Fibroblast of mammary gland (primary cell): ENCODE measurements at regions not wholly inside any gene's neighbourhood (a gene's known extent, or its start where the extent isn't known, plus 50 kb on each side); places are given as distances from the start of the nearest gene placed in this dataset.
"Not testable (repeated sequence)": the region's sequence is repeated elsewhere in the genome, so short reads cannot be mapped to it uniquely, and the experiment has no call there.

Experiments
- DNase-seq: peaks from one replicate; pipeline ENCODE4 v3.0.0-alpha.2; 2010; ENCODE audit warnings: low read depth
- H3K4me3 ChIP-seq: 2 replicates; pipeline ENCODE4 v1.5.1; 2011; ENCODE audit warnings: low read depth, mild to moderate bottlenecking, low read length, moderate library complexity; ENCODE audit not compliant: control insufficient read depth
- TF ChIP-seq, protein P1 (sequence below): conservative IDR thresholded peaks from 2 replicates; pipeline ENCODE4 v1.5.1; 2011; ENCODE audit warnings: low read depth, low read length, inconsistent platforms; ENCODE audit not compliant: control insufficient read depth, insufficient read depth

DNA sequence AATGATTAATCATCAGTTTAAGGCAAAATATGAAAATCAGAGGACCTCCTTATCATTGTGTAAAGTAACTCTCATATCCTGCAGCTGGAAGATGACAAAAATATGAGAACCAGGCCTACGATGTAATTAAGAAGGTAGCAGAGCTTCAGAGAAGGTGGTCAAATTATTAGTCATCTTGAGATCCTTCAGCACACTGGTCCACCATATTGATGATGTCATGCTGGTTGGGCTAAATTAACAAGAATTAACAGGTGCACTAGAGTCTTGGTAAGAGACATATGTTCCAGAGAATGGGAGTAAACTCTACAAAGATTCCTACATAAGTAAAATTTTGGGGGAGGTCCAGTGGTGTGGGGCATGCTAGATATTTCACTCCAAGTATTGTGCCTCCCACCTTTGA is 112.8 kb downstream of the OTOR start:
- no peak overlapping the region for H3K4me3 ChIP-seq
- no peak for DNase-seq
- TF ChIP-seq, protein P1, sequence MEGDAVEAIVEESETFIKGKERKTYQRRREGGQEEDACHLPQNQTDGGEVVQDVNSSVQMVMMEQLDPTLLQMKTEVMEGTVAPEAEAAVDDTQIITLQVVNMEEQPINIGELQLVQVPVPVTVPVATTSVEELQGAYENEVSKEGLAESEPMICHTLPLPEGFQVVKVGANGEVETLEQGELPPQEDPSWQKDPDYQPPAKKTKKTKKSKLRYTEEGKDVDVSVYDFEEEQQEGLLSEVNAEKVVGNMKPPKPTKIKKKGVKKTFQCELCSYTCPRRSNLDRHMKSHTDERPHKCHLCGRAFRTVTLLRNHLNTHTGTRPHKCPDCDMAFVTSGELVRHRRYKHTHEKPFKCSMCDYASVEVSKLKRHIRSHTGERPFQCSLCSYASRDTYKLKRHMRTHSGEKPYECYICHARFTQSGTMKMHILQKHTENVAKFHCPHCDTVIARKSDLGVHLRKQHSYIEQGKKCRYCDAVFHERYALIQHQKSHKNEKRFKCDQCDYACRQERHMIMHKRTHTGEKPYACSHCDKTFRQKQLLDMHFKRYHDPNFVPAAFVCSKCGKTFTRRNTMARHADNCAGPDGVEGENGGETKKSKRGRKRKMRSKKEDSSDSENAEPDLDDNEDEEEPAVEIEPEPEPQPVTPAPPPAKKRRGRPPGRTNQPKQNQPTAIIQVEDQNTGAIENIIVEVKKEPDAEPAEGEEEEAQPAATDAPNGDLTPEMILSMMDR: no peak

GRCh38 chr20:16861708-16862107 is 113.5 kb downstream of the OTOR start:
- TF ChIP-seq, protein P1: no peak
- no peak overlapping the region for H3K4me3 ChIP-seq
- no peak for DNase-seq

GRCh38 chr20:16863303-16863702 is 115.1 kb downstream of the OTOR start:
- TF ChIP-seq, protein P1: no peak
- H3K4me3 ChIP-seq: no peak overlapping the region
- no peak for DNase-seq

DNA sequence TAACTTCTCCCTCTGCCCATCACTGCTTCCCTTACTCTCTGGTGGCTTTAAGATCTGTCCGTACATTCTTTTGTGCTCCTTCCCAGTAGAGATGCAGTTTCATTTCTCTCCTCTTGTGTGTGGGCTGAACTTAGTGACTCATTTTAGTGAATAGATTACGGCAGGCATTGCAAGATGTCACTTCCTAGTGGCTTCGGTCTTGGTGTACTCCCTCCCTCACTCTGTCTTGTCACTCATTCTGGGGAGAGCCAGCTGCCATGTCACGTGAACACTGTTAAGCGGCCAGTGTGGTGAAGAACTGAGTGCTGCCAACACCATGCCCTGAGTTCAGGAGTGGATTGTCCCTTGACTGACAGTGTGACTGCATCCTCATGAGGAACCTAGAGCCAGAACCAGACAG is 115.9 kb downstream of the OTOR start:
- TF ChIP-seq, protein P1: no peak
- no peak for DNase-seq
- H3K4me3 ChIP-seq: no peak overlapping the region

DNA sequence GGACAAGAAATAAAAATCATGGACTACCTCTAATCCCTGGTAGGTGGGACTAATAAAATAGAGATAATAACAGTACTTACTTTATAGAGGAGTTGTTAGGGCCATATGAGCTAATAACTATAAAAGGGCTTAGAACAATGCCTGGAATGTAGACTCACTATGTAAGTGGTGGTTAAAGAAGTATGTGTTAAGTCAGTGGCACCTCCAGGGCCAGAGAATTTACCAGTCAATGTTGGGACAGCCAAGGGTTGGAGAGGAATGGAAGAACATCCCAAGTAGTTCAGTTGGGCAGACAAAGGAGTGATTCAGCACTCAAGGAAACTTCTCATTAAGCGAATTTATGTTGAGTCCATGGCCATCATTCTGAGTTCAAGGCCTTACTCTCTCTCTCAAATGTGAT is 116.8 kb downstream of the OTOR start:
- H3K4me3 ChIP-seq: no peak overlapping the region
- TF ChIP-seq, protein P1: no peak
- DNase-seq: no peak

DNA sequence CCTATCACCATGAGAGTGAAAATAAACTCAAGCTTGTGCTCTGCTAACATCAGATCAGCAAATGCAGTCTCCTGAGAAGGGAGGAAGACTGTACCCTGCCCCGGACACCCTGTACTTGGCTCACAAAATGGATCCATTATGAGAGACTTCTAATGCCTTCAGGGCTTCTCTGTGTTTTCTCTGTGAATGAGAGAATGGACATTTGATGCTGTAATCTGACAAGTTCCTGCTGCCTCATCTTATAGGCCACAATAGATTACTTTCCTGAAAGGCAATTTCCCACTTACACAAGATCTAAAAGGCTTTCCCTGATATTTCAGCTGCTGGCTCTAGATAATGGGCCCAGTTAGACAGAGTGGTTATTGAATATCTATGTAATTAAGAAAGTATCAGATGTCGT is 117.2 kb downstream of the OTOR start:
- H3K4me3 ChIP-seq: no peak overlapping the region
- TF ChIP-seq, protein P1: no peak
- DNase-seq: no peak

GRCh38 chr20:16873124-16873523 is 125.0 kb downstream of the OTOR start:
- not testable (repeated sequence) for DNase-seq

DNA sequence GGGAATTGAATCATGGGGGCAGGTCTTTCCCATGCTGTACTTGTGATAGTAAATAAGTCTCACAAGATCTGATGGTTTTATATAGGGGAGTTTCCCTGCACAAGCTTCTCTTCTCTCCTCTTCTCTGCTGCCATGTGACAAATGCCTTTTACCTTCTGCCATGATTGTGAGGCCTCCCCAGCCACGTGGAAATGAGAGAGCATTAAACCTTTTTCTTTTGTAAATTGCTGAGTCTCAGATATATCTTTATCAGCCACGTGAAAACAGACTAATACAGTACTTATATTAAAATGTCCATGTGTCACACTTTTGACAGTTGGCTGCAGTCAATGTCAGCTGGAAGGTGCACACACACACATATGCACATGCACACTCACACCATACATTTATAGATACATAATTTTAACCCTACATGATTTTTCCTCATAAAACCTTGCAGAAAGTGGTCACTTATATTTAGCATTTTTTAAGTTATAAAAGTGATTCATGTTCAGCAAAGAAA is 128.9 kb downstream of the OTOR start:
- no peak for DNase-seq
- TF ChIP-seq, protein P1: no peak
- no peak overlapping the region for H3K4me3 ChIP-seq

More at GRCh38 chr20:16873124-16873523, 125.0 kb downstream of the OTOR start:
- H3K4me3 ChIP-seq: not testable (repeated sequence)
